ENCODE measurements at regions not wholly inside any gene's neighbourhood (a gene's known extent, or its start where the extent isn't known, plus 50 kb on each side); places are given as distances from the start of the nearest gene placed in this dataset.

DNA sequence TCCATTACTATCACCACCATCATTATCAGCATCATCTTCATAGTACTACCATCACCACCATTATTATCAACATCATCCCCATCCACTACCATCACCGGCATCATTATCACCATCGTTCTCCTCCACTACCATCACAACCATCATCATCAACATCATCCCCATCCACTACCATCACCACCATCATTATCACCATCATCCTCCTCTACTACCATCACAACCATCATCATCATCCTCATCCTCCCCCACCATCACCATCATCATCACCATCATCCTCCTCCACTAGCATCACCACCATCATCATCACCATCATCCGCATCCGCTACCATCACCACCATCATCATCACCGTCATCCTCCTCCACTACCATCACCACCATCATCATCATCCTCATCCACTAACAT, 639.8 kb upstream of the RBFOX1 start:
- no peak for TF ChIP-seq CTCF (IDR thresholded peaks at IDR 0.05 in 8 of 11, conservative IDR thresholded peaks at IDR 0.05 in 3 of 11)
- no peak for TF ChIP-seq POLR2A (IDR thresholded peaks at IDR 0.05)
- no peak for TF ChIP-seq POLR2AphosphoS5 (IDR thresholded peaks at IDR 0.05)
